NCI-H226 (cell line): ENCODE measurements at regions not wholly inside any gene's neighbourhood (a gene's known extent, or its start where the extent isn't known, plus 50 kb on each side); places are given as distances from the start of the nearest gene placed in this dataset.

Experiments
- DNase-seq: peaks from one replicate; pipeline ENCODE4 v3.0.0-alpha.2; 2015

DNA sequence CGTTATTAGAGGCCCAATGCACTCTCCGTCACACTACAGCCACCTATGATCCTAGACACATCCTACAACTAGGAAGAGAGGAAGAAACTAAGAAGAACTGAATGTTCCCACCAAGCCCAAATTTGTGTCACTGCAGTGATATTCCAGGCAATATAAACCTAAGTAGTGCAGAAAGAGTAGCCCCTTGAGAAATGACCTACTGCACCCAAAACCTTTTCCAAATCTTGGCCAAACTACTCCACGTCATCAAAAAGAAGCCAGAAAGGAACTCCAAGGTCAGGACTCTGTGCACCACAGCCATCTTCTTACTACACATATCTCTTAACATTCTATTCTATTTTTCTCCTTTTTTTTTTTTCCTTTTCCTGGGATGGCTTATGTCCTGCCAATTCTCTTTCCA, 60.2 kb downstream of the ADAMTS1 start:
- DNase-seq: no peak

DNA sequence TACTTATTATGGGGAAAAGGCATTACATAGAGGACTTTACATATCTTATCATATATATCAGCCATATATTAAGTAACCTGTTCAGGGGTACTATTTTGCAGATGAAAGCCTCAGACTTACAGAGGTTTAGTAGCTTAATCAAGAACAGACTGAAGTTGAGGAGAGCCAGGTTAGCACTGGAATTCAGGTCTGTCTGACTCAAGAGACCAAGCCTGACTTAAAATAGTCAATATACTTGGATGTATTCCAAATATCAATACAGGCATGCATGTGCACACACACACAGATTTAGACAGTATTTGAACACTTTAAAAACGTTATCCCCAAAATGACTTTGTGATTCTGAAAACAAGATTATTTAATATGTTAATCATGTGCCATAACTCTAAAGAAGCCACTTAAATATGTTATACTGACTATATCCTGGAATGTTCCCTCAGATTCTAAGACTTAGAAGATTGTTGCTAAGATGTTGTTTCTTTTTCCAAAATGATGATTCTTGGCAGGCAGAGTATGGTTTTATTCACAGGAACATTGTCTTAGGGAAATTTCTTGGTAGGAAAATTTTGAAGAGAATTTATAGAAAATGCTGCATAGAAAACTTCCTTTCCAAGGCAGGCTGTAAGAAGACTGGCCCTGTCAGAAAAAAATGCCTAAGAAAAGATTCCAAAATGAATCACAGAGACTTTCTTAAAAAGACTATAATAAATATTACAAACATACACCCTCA, 61.6 kb downstream of the ADAMTS1 start:
- no peak for DNase-seq

DNA sequence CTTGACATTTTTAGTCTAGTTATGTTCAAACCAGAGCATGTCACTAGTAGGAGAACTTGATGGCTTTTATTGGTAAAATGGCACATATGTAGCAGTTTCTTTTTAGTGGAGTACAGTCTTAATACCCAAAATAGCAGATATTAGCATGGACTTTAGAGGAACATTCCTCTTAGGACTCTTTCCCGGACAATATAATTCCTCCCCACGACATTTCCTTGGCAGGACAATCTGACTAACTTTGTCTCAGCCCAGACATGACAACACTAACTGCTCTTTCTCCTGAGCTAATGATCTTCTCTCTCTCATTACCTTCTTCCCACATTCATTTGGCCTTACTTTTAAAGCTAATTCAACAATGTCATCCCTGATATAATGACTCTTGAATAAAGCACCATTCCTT, 62.5 kb downstream of the ADAMTS1 start:
- DNase-seq: no peak

- DNase-seq: no peak
These were observed 62.9 kb downstream of the ADAMTS1 start for GRCh38 chr21:26782331-26782730.

DNA sequence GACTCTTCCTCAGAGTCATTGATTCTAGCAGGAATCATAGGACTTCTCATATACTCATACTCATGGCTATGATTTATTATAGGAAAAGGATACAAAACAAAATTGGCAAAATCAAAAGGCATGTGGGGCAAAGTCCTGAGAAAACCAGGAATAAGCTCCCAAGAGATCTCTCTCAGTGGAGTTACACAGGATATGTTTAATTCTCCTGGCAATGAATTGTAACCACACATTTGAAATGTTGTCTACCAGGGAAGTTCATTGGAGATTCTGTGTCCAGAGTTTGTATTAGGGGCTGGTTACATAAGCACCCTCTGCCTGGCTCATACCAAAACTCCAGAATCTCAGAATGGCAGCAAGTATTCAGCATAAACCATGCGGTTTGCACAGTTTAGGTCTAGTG, 63.9 kb downstream of the ADAMTS1 start:
- DNase-seq: no peak

DNA sequence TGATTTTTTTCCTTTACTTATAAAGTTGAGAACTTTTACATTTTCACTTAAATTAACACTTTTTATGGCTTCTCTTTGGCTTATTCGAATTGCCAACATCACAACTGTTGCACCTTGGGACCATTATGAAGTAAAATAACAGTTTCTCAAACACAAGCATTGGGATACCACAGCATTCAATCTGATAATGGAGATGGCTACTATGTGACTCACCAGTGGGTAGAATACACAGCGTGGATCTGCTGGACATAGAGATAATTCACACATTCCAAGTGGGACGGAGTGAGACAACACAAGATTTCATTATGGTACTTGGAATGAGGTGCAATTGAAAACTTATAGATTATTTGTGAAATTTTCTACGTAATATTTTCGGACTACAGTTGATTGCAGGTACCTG, 68.0 kb downstream of the ADAMTS1 start:
- peak; percentile 61 for DNase-seq

- peak; percentile 75 for DNase-seq
These were observed 68.7 kb downstream of the ADAMTS1 start for GRCh38 chr21:26776310-26777021.

GRCh38 chr21:26773058-26773457, 72.2 kb downstream of the ADAMTS1 start:
- no peak for DNase-seq

GRCh38 chr21:26769613-26770188, 75.5 kb downstream of the ADAMTS1 start:
- DNase-seq: no peak

GRCh38 chr21:26766826-26767325, 78.3 kb downstream of the ADAMTS1 start:
- DNase-seq: no peak

DNA sequence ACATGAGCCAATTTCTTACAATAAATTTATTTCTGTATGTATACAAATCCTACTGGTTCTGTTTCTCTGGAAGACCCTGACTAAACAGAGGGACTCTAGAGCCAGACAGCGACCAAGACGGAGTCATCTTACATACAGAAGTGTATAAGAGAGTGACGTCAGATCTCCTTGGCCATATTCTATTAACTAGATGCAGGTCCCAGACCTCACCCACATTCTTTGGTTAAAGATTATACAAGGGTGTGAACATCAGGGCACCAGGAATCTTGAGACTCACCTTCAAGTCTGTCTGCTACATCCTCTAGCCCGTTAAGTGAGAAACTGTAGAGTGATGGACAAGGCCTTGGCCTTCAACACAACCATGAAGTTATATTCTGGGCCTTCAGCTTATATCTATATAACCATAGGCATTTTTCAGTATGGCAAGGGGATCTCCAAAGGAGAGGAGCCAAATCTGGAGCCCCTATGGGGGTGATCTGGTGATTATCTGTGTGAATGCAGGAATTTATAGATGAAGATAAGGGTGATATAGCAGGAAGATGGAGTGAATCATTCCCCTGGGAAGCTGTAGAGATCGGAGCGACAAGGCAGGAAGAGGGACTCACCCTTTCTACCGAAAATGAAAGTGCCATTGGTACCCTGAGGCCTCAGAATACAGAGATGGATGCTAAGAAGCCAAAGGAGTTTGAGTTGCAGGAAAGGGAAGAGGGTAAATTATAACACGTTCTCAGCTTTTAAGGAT, 83.9 kb downstream of the ADAMTS1 start:
- no peak for DNase-seq

- DNase-seq: no peak
These were observed 85.5 kb downstream of the ADAMTS1 start for GRCh38 chr21:26759731-26760130.

DNA sequence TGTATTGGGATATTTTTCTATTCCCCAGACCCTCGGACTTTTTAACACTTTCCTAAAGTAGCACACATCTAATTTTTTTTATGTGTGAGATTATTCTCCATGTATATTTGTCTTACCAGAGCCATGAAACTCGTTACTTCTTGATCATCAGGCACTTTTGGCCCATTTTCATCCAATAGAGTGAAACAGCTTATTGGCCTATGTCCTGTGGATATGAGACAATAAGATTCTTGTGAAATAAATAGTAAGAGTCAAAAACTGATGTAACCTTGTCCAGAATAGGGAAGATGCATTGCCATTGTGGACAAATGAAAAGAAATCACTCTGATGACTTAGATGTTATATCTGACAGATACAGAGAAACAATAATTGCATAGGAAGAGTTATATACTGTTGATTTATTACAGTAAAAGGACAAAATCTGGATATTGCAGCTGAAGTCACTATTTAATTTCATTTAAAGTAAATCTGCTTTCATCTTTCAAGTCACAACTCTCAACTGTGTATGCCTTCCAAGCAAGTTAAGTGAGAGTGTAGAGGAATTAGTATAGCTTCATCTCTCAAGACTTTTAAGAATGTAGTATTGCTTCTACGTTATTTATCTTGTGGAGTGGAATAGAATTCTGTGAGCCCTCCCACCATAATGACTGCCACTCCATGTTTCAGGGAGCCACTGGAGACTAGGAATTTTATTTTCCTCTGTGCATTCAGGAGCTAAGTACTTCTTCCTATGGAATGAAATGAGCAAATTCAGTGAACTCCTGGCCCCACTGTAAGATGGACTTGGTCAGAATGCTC, 86.9 kb downstream of the ADAMTS1 start:
- DNase-seq: no peak

DNA sequence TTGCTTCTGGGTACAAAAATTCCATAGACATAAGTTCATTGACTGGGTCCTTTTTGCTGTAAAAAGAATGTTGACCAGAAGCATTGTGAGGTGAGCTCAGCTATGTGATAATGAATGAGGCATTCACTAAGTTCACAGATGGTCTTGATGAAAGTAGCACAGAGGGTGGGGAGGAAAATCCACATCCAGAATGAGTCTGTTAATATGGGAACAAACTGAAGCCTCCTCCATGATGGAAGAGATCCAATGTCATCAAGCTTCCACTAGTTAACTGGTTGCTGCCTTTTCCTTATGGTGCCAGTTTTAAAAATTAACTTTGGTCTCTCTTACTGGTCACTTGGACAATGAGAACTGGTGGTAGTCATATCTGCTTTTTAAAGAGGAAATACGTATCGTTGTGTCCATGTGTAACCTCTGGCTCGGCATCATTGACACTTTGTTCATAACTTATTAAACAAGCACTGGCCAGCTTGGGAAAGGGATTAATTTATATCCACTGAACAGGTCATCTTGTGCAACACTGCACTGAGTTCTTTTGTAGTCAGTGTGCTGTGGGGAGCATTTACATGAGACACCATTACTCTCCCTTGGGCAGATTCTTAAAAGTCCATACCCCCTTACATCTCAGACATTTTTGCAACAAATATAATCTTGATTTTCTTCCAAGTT, 88.6 kb downstream of the ADAMTS1 start:
- DNase-seq: peak; percentile 65

DNA sequence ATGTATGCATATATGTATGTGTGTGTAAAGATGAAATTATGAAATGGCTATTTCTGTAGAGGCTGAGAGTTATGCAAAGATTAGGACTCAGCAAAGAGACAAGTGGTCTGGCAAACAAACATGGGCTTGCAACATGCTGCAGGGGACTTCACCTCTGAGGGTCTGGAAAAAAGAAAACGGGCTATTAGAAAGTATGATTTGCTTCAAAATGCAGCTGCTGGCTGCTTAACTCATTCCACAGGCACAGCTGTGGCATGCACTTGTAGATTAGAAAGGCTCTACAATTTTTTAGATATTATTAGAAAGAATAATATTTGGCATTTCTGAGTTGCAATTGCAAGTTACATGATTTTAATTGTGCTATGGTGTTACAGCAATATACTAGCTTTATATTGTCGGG, 90.4 kb downstream of the ADAMTS1 start:
- DNase-seq: no peak

DNA sequence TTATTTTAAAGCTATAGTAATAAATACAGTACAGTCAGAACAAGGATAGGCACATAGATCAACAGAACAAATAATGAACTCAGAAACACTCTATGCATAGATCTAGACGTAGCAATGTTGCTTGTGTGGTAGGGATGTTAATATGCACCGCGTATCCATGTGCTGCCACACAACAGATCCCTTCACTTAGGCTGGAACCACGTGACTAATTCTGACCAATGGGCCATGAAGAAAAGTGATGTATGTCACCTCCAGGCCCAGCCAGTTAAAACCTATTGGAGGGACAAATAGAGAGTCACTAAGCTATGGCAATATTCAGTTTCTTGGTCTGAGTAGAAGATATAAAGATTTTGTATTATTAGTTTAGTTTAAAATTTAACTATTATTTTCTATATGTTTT, 91.4 kb downstream of the ADAMTS1 start:
- DNase-seq: no peak

DNA sequence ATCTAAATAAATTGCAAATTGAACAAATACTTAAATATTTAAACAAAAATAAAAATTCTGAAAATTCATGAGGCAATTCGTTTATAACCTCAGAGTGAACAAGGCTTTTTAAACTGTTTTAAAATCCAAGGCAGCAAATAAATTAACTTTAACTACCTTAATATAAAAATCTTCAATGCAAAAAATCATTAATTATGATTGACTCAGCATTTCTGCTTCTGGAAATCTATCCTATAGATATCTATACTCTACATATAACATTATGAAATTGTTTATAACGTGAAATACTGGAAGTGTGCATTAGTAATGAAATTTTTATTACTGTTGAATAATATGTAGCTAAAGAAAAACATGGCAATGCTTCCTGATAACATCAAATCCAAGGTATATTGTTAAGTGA, 92.4 kb downstream of the ADAMTS1 start:
- no peak for DNase-seq

DNA sequence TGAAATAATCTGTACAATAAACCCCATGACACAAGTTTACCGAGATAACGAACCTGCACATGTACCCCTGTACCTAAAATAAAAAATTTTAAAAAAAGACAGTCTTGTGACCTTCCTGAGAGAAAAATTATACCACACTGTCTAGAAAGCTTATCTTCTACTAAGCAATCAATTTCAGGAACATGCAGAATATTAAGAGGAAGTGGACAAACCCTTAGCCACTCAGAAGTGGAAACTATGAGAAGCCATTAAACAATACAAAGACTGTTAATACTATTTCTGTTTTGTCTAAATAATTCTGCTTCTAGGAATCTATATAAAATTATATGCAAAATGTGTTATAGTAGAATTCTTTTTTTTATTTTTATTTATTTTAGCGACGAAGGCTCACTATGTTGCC, 93.9 kb downstream of the ADAMTS1 start:
- DNase-seq: no peak

GRCh38 chr21:26748066-26748465, 97.1 kb downstream of the ADAMTS1 start:
- DNase-seq: no peak

GRCh38 chr21:26747216-26747615, 98.0 kb downstream of the ADAMTS1 start:
- no peak for DNase-seq

DNA sequence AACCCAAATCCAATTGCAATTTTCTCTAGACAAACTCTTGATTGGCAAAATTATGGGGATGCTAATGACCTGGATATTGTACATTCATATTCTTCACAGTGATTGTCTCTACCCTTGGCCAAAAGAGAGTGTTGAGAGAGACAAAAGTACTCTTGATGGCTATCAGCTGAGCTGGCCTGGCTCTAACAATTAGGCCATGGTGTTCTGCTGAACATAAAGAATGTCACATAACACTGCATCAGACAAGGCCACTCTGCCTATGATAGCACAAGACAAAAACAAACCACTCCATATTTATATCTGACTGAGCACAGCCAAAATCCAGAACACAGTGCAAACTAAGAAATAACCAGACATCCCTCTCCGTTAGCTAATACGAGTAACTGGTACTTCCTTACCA, 101.7 kb downstream of the ADAMTS1 start:
- no peak for DNase-seq

DNA sequence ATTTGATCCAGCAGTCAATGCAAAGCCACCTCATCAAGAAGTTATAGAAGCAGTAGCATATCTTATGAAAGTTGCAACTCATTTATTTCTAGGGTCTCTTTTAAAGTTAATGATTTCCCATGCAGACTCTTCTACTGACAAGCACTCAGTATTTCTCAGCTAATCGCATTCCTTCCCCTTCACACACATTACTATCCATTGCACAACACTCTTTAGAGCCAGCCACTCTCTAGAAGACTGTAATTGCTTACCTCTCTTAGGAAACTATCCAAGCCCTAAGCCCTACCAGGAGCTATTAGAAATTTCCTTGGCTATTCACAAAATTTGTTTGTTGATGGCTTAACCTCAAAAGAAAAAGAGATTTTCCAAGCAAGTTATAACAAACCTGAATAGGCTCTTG, 106.0 kb downstream of the ADAMTS1 start:
- DNase-seq: peak; percentile 66
